NCI-H1417 (cell line): ENCODE measurements at regions not wholly inside any gene's neighbourhood (a gene's known extent, or its start where the extent isn't known, plus 50 kb on each side); places are given as distances from the start of the nearest gene placed in this dataset.

Source experiments
- DNase-seq, 3 experiments: peaks; one replicate each; lab custom pipeline; 2025; lab: John Stamatoyannopoulos, UW

DNA sequence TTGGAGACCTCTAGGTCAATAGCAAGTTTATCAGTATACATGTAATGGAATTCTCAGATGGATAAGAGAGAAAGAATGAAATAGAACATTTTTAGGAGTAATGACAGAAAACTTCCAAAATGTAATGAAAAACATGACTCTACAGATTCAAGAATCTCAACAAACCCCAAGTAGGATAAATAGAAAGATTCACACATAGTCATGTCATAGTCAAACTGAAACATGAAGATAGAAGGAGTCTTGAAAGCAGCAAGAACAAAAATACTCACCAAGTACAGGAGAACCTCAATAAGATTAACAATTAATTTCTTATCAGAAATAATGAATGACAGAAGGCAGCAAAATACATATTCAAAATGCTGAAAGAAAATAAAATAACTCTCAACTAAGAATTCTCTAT lies 164.5 kb downstream of the SPATA31D1 start:
- DNase-seq: no peak

- no peak for DNase-seq
These were observed 166.0 kb downstream of the SPATA31D1 start for GRCh38 chr9:82154573-82154972.

- no peak for DNase-seq
These were observed 173.3 kb downstream of the SPATA31D1 start for GRCh38 chr9:82161876-82162275.

- DNase-seq: no peak
These were observed 175.6 kb downstream of the SPATA31D1 start for GRCh38 chr9:82164159-82164558.

DNA sequence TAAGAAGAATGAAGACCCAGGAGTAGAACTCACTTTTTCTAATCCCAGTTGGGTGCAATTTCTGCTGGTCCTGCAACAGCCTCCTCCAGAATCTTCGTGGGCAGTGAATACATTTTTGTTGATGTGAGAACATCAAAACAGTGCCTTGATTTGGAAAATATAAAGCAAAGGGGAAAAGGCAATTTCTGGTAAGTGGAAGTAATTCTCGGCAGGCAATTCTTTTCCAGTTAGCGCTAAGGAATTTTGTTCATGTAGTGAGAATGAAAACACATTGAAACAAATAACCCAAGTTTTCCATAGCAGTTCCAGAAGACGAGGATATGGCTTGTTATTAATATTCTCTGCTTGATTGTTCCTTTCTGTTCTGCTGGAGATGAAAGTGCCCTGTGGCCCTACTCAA lies 178.7 kb downstream of the SPATA31D1 start:
- no peak for DNase-seq

DNA sequence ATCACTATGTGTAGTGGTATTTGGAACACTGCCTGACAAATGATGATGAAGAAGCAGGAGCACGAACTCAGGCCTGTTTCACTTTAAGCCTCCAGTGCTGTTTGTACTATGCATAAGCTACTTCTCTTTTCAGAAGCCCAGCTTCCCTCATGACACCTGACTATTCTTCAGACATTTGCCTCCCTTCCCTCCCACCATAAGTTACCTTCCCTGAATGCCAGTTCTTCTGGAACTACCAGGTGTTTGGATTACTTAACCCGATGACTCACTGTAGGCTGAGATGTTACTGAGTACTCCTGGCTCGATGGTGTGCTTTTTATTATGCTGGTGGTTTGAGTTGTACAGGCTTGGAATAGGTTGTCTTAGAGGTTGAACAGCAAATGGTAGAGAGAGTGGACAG lies 180.0 kb downstream of the SPATA31D1 start:
- DNase-seq: no peak

- DNase-seq: no peak
These were observed 182.3 kb downstream of the SPATA31D1 start for GRCh38 chr9:82170866-82171265.

DNA sequence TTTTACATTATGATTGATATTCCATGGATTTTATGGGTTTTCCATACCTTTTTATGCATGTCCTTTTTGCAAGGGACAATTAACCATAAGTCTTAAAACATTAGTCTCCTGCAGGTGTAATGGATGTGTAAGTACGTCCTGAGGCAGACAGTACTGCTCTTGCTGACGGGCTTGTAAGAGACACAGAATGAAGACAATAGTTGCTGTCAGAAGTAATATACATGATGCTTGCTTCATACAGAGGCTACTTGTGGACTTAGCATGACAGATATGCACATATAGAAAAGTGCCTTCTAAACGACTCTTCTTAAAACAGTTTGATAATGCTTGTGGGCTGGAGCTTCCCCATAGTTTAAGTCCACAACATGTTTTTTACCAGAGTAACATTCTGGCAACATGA lies 182.7 kb downstream of the SPATA31D1 start:
- peak in 1 of 3 experiments; percentile 58 for DNase-seq

DNA sequence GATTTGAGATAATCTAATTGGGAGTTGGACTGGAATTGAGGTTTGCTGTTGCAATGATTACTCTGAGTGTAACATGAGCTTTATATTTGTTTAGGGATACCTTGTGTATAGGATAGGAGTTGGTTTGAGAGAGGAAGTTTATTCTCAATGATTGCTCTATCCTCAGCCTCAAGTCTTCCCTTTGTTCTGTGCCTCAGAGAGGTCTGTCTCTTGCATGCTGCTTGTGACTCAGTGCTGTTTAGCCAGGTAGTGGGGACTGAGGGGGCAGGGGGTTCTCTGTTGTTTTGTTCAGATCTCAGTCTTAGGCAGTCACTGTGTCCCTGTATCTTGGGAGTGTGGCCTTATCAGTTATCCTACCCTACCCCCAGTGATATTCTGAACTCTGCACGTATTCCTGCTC lies 192.1 kb downstream of the SPATA31D1 start:
- no peak for DNase-seq

- no peak for DNase-seq
These were observed 194.7 kb downstream of the SPATA31D1 start for GRCh38 chr9:82183181-82183860.

DNA sequence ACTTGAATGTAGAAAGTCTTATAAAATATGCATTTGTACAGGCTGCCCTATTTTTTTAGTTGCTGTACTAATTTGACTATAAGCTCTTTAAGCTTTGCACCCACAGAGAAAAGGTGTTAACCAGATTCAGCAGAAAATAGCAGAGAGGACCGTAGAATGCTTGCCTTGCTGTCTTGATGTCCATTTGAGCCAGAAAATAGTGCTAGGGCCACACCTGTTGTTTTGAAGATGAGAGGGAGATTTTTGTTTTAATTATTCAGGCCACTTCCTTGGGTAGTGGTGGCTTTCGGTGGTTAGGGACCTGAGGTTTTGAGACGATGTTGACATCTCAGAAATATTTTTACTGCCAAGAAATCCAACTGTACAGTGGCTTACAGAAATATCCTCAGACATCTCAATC lies 196.0 kb downstream of the SPATA31D1 start:
- DNase-seq: peak in 1 of 3 experiments; percentile 52

GRCh38 chr9:82188817-82189216 lies 200.2 kb downstream of the SPATA31D1 start:
- DNase-seq: no peak

GRCh38 chr9:82191082-82191770 lies 202.7 kb downstream of the SPATA31D1 start:
- DNase-seq: no peak

GRCh38 chr9:82192211-82192610 lies 203.6 kb downstream of the SPATA31D1 start:
- DNase-seq: peak in 1 of 3 experiments; percentile 20

GRCh38 chr9:82196622-82197441 lies 208.3 kb downstream of the SPATA31D1 start:
- peak in 1 of 3 experiments; percentile 72 for DNase-seq

GRCh38 chr9:82201196-82201595 lies 212.6 kb downstream of the SPATA31D1 start:
- no peak for DNase-seq

DNA sequence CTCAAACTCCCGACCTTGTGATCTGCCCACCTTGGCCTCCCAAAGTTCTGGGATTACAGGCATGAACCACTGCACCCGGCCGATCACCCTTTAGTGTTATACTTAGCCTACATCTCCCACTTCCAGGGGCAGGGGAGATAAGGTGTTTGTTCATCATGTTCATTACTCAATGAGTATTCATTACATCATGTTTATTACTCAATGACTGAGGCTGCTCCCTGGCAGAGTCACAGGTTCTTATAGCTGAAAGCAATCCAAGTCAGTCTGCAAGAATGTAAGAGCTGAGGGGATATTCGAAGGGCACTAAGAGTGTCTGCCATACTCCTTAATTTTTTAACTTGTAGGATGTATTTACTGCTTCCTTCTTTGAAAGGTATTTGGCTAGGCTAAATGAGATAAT lies 214.2 kb downstream of the SPATA31D1 start:
- DNase-seq: no peak

GRCh38 chr9:82206490-82206889 lies 217.9 kb downstream of the SPATA31D1 start:
- peak in 2 of 3 experiments; percentile 36 to 86 for DNase-seq

DNA sequence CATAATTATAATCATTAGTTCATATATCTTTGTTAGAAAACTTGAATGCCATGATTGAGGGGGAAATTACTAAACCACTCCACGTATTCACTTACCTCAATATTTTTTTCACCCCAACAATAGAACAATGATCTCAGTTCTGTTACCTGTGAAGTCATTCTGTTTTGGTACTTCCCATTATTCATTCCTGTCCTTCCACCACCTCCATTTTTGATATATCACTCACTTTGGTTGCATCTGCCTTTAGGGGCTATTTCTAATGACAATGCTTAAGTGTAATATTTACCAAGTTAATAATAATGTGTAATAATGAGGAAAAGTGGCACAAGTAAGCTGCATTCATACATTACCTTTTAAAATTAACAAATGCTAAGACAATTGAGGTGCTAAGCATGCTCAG lies 218.4 kb downstream of the SPATA31D1 start:
- peak in 2 of 3 experiments; percentile 24 to 86 for DNase-seq

GRCh38 chr9:82208741-82209450 lies 220.3 kb downstream of the SPATA31D1 start:
- DNase-seq: no peak

GRCh38 chr9:82209797-82210470 lies 221.4 kb downstream of the SPATA31D1 start:
- no peak for DNase-seq

DNA sequence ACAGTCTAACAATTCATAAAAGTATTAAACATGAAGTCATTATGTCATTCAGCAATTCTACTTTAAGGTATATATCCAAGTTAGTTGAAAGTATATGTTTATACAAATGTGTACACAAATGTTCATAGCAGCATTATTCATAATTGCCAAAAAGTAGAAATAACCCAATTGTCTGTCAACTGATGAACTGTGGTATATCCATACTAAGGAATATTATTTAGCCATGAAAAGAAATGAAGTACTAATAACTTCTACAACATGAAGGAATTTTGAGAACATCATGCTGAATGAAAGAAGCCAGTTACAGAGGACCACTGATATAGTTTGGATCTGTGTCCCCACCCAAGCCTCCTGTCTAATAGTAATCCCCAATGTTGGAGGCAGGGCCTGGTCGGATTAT lies 224.3 kb downstream of the SPATA31D1 start:
- DNase-seq: no peak
